Uterus (tissue), 2 donors: ENCODE measurements at regions not wholly inside any gene's neighbourhood (a gene's known extent, or its start where the extent isn't known, plus 50 kb on each side); places are given as distances from the start of the nearest gene placed in this dataset.

ENCODE experiments used
- CTCF ChIP-seq, 4 experiments: fragments of 200-600 bp in 2 of 4; fragments of 450-650 bp in 2 of 4; sonication (generic) in 2 of 4; IDR thresholded peaks; one replicate each; pipeline ENCODE4 v1.5.1; 2016 to 2019; ENCODE audit warnings: antibody characterized with exemption in 4 of 4, mild to moderate bottlenecking in 2 of 4, moderate library complexity in 1 of 4
- POLR2A ChIP-seq, 2 donors: fragments of 450-650 bp; IDR thresholded peaks; one replicate each; pipeline ENCODE4 v1.6.1; 2016; ENCODE audit warnings: antibody characterized with exemption in 2 of 2, mild to moderate bottlenecking in 1 of 2, moderate library complexity in 1 of 2

DNA sequence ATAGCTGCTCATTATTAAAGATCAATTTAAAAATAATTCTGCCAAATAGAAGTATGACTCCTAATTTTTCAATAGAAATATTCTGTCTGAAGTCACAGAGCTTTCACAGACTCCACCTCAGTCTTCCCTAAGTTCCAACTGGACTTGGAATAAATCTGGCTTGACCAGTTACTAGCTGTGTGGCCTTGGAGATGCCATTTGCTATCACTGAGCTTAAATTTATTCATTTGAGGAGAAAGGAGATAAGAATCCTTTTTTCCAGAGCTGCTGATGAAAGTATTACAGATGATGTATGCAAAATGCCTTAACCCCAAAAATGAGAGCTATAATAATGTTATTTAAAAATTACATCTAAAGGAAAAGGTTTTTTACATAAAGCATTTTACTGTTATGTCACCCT lies 125.0 kb downstream of the GJA1 start:
- TF ChIP-seq CTCF (IDR thresholded peaks at IDR 0.05) (no peak), POLR2A (IDR thresholded peaks at IDR 0.05) (no peak)
